NCI-H2081 (cell line): ENCODE measurements at regions not wholly inside any gene's neighbourhood (a gene's known extent, or its start where the extent isn't known, plus 50 kb on each side); places are given as distances from the start of the nearest gene placed in this dataset.
"Not testable (repeated sequence)": the region's sequence is repeated elsewhere in the genome, so short reads cannot be mapped to it uniquely, and the experiment has no call there.

ENCODE experiments used
- DNase-seq, 2 experiments: peaks; one replicate each; lab custom pipeline; 2025; lab: John Stamatoyannopoulos, UW

GRCh38 chr12:90829044-90829443 lies 125.9 kb downstream of the CCER1 start:
- DNase-seq = peak; percentile 24 to 61

- DNase-seq = peak; percentile 20 to 59
Observed at GRCh38 chr12:90828621-90829020, 126.4 kb downstream of the CCER1 start.

DNA sequence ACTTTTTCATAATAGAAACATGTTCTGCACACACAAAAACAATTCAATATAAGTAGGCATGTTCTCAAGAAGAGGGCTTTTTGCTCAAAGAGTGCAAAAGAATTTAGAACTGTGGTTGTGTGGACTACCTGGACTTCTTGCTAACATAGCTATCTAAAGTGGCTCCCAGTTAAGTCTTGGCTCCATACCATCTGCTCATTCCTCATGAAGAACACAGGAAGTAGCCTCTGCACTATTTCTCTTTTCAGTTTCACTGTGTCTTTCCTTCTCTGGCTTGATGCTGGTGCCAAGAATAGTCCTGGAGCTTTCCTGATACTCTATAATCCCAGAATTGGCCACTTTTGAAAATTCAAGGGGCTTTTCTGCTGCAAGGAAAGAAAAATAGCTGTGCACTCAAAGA lies 127.4 kb downstream of the CCER1 start:
- no peak for DNase-seq

DNA sequence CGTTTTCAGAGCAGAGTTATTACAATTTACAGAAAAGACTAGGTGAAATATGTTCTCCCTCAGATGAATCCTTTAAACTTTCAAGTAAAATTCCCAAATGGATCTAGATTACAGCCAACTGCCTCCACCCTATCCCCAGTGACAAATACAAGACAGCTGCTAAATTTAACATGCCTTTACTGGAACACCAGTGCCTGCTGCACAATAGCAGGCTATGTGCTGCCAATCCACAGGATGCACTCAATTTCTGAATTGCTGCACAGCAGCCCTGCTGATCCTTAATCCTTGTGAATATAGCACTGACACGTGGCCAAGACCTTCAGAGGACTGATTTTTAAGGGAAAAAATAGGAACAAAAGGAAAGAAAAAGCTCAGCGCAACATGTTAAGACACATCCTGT lies 128.9 kb downstream of the CCER1 start:
- DNase-seq = no peak

DNA sequence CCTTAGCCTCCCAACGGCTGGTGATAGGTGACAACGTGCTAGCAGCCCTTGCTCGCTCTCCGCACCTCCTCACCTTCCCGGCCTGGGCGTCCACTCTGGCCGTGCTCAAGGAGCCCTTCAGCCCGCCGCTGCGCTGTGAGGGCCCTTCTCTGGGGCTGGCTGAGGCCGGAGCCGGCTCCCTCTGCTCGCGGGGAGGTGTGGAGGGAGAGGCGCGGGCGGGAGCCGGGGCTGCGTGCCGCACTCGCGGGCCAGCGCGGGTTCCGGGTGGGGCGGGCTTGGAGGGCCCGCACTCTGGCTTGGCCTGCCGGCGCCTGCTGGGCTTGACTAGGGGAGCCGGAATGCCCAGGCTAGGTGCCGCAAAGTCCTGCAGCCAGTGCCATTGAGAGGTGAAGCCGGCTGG lies 131.1 kb downstream of the CCER1 start:
- no peak for DNase-seq

DNA sequence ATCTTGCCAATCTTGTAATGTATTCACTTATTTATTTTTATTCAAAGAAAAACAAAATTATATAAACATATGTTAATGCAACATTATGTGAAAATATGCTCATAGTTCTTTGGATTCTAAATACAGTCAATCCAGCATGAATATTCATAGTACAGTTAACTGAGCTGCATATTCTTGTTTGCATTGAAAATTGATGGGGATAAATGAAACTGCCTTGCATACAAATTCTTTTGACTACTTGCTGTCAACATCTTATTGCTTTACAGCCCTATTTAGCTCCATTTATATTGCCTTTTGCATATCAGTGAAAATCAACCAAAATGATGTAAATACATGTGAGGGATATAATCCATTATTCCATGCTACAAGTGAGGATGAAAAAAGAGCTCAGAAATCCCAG lies 135.3 kb downstream of the CCER1 start:
- no peak for DNase-seq

- DNase-seq = peak in 1 of 2 experiments; percentile 32
Observed at GRCh38 chr12:90816353-90817089, 138.5 kb downstream of the CCER1 start.

- DNase-seq = no peak
Observed at GRCh38 chr12:90809940-90810339, 145.0 kb downstream of the CCER1 start.

DNA sequence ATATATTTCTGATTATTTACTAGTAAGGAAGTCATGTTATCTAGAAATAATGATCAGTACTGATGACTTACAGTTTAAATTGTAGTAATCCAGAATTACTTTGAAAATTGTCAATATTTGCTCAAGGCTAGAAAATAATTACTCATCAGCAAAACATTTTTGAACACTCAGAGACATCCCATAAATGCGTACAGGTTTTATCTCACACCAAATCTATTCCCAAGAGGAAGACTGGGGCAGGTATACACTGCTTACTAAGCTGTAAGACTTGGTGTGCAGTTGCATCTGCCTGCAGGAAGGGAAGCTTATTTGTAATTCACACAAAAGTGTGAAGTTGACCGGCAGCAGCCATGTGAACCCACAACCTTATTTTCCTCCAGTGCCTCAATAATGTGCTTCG lies 146.4 kb downstream of the CCER1 start:
- no peak for DNase-seq

GRCh38 chr12:90802727-90803126 lies 152.2 kb downstream of the CCER1 start:
- DNase-seq = no peak

GRCh38 chr12:90801776-90802175 lies 153.2 kb downstream of the CCER1 start:
- DNase-seq = no peak

GRCh38 chr12:90794212-90794611 lies 160.8 kb downstream of the CCER1 start:
- DNase-seq = no peak

DNA sequence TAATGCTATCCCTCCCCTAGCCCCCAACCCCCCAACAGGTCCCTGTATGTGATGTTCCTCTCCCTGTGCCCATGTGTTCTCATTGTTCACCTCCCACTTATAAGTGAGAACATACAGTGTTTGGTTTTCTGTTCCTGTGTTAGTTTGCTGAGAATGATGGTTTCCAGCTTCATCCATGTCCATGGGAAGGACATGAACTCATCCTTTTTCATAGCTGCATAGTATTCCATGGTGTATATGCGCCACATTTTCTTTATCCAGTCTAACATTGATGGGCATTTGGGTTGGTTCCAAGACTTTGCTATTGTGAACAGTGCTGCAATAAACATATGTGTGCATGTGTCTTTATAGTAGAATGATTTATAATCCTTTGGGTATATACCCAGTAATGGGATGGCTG lies 162.3 kb downstream of the CCER1 start:
- not testable (repeated sequence) for DNase-seq

GRCh38 chr12:90791445-90791844 lies 163.5 kb downstream of the CCER1 start:
- DNase-seq = no peak

DNA sequence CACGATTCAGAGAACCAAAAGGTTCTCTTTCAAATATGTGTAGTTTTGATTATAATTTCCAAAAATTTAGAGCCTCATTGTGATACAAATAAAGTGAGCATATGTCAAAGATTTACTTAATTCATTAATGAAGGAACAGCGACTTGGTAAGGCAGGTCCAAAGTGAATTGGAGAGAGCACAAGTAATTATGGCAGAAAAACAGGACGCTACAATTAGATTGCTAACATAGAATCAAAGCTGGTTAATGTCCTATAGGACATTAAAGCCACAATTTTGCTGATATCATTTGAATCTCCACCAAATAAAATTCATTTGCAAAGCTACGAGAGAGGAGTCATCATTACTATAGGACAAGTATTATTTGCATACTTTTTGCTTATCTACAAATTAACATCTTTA lies 164.2 kb downstream of the CCER1 start:
- no peak for DNase-seq

DNA sequence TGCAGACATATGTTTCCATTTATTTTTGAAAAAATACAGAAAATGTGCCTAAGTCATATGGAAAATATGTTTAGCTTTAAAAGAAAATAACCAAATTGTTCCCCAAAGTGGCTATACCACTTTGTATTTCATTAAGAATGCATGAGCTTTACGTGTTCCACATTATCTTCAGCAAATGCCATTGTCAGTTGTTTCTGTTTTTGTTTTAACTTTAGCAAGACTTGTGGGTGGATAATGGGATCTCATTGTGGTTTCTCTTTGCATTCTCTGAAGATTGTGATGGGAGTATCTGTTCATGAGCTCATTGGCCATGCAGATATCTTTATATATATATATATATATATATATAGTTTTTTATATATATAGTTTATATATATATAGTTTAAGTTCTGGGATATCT lies 181.5 kb downstream of the CCER1 start:
- DNase-seq = no peak

GRCh38 chr12:90770861-90771260 lies 184.1 kb downstream of the CCER1 start:
- no peak for DNase-seq

DNA sequence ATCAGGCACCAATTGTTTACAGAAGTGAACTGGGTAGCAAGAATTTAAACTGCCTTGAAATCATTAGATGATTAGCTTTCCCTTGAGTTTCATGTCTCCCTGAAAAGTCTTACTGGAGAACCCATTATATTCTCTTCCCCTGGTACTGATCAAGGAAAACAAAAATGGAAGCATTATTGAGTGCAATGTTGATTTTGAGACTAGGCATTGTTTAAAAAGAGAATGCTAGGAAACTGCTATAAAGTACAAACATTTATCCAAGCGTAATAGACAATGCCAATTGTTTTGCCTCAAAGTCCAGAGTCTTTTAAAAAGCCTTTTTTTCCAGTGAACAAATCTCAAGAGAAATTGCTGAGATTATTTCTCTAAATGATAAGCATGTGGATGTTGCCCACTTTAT lies 197.0 kb downstream of the CCER1 start:
- no peak for DNase-seq

DNA sequence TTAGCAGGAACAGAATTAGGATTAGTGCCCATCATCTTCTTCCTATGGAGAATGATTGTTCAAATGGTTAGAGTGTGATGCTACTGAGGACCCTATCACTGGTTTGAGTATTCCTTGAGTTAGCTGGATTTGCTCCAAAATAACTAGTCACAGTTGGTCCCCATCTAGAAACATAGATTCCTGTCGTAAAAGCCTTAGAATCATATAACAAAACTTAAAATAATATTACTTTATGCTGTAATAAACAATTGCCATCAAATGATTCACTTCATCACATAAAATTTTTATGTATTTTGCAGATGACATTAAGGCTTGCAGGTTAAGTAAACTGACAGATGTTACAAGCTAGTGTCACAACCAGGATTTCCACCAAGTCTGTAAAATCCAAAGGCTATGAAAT lies 209.8 kb downstream of the CCER1 start:
- no peak for DNase-seq

- DNase-seq = peak in 1 of 2 experiments; percentile 24
Observed at GRCh38 chr12:90741611-90742010, 213.4 kb downstream of the CCER1 start.

DNA sequence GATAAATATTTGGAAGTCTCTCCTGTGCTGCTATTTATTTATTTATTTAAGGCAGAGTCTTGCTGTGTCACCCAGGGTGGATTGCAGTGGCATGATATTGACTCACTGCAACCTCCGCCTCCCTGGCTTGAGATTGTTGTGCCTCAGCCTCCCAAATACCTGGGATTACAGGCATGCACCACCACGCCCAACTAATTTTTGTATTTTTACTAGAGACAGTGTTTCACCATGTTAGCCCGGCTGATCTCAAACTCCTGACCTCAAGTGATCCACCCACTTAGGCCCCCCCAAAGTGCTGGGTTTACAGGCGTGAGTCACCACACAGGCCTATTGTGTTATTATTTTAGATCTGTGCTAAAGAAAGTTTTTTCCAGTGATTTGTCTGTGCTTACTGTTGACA lies 225.2 kb downstream of the CCER1 start:
- DNase-seq = no peak

DNA sequence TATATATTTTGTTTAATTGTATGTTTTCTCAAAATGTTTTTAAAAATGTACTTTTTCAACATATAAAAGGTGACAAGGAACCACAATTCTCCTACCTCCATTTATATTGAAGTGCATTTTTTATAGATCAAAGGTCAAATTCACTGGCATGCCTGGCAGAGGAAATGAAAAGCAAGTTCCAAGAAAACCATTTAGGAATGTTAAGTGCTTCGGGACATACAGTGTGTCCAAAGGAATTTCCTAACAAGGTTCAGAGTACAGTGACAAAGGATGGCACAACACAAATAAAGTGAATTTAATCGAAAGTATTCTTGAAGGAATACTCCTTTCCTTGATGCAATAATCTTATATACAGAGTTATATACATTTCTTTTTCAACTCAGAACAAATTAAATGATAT lies 242.3 kb downstream of the CCER1 start:
- DNase-seq = no peak

- no peak for DNase-seq
Observed at GRCh38 chr12:90710711-90711110, 244.3 kb downstream of the CCER1 start.

GRCh38 chr12:90706036-90706435 lies 248.9 kb downstream of the CCER1 start:
- DNase-seq = no peak
